GM19240 (cell line): ENCODE measurements at regions not wholly inside any gene's neighbourhood (a gene's known extent, or its start where the extent isn't known, plus 50 kb on each side); places are given as distances from the start of the nearest gene placed in this dataset.
"Not testable (repeated sequence)": the region's sequence is repeated elsewhere in the genome, so short reads cannot be mapped to it uniquely, and the experiment has no call there.

Source experiments
- DNase-seq: peaks from one replicate; pipeline ENCODE4 v3.0.0; 2011; ENCODE audit warnings: low spot score; ENCODE audit not compliant: insufficient read length

DNA sequence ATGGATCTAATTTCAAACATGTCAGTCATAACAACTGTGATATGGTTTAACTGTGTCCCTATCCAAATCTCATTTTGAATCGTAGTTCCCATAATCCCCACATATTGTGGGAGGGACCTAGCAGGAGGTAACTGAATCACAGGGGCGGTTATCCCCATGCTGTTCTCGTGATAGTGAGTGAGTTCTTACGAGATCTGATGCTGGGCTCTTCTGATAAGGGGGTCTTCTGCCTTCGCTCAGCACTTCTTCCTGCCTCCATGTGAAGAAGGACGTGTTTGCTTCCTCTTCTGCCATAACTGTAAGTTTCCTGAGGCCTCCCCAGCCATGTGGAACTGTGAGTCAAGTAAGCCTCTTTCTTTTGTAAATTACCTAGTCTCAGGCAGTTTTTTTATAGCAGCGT is 138.0 kb upstream of the PCGF5 start:
- no peak for DNase-seq

DNA sequence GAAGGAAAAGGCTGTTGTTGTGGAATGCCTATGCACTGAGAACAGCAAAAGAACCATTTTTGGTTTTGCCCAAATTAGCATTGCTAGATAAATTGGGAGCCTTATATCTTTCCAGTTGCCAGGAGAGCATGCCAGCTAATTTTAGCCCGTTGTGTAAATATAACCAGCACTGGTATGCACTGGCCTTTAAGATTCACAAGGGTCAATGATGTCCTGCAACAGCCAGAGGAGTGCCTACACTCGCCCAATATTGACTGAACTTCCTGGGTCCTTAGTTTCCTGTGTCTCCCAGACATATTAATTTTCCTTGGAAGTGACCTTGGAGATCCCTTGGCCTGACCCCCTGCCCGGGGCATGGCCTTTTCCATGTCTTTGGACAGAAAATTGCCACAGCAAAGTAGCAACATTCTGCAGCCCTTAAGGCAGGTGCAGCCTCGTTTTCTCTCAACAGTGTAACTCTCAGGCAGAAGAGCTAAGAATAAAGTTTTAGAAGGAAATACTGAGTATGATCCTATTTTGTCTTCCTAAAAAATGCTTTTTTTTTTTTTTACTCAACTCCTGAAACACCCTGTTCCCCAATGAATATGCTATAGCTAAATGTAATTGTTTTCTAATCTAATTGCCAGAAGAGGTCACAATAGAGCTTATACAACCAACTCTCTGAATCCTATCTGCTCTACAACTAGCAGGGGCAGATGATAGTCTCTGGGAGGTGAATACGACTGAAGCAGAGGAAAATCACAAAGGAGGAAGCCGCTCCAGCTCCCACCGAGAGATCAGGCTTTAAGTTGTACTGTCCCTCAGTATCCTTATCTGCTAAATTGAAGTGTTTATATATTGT is 131.9 kb upstream of the PCGF5 start:
- no peak for DNase-seq

GRCh38 chr10:91090761-91091529 is 129.5 kb upstream of the PCGF5 start:
- DNase-seq, result no peak

- DNase-seq, result no peak
Observed at GRCh38 chr10:91091780-91092179, 128.7 kb upstream of the PCGF5 start.

GRCh38 chr10:91096274-91096673 is 124.2 kb upstream of the PCGF5 start:
- DNase-seq, result no peak

- DNase-seq, result no peak
Observed at GRCh38 chr10:91097313-91097712, 123.2 kb upstream of the PCGF5 start.

GRCh38 chr10:91098021-91098420 is 122.4 kb upstream of the PCGF5 start:
- not testable (repeated sequence) for DNase-seq

DNA sequence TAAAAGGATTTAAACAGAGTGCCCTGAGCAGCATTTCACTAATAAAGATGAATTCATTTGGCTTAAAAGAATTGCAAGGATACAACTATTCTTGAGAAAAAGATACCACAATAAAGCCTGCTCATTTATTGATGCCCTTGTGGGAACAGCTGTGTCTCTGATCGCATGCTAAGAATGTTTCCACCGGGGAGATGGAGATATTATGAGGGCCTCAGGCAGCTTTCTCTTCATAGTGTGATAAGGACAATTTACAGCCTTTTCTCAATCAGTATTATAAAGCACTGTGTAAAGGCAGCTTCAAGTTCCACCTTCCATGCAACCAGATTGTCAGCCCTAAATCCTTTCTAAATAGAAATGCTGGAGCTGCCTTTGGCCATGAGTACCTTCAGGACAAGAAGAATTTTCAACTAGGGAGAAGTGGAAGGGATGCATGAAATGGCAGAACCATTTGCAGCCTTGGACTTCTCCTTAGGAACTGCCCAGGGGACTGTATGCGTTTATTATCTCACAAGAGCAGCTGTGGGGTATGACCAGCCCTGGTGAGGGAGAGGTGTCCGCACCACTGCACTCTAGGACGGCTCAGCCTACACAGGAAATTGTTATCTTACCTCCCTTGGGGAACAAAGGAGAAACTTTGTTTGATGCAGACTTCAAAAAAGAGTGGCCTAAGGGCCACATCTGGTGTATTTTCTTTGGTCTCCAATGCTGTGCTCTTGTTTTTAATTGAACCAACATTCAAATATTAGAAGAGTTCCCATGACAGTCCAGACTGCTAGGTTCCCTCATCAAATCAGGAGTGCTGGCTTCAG is 116.9 kb upstream of the PCGF5 start:
- DNase-seq, result no peak

DNA sequence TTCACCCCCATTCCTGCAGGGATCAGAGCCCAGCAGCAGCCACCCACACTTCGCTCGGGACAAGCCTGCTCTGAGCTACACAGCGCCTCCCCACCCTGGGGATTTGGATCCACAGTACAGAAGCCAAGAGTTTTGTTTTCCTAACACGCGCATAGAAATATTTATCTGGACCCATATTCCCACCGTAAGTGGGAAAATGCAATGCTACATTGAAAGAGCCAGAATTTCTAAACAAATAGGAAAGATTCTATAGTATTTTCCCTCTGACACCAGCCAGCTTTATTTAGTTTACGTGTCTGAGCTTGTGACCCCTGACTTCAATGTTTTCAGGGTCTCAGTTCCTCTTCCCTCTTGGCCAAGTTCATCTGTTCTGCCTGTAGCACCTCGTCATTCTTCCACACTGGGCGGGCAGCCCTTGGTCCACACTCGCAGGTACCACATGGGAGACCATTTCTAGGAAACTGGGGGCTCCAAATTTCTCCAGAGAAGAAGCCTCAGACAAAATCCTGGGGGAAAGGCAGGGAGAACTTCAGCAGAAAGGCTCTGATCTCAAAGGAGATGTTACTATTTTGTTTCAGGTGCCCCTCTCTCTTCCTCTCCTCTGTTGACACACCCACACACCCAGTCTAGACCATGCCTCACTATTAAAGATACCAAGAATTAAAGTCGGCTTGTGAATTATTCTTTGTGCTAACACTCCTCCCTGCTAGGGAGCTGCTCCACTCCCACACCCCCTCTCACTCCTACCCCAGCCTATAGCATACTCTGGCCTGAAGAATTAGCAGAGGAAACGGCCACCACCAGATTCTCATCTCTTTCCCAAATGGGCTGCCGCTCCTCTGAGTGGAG is 116.0 kb upstream of the PCGF5 start:
- no peak for DNase-seq

- no peak for DNase-seq
Observed at GRCh38 chr10:91105269-91105668, 115.2 kb upstream of the PCGF5 start.

- DNase-seq, result no peak
Observed at GRCh38 chr10:91108820-91109219, 111.6 kb upstream of the PCGF5 start.

DNA sequence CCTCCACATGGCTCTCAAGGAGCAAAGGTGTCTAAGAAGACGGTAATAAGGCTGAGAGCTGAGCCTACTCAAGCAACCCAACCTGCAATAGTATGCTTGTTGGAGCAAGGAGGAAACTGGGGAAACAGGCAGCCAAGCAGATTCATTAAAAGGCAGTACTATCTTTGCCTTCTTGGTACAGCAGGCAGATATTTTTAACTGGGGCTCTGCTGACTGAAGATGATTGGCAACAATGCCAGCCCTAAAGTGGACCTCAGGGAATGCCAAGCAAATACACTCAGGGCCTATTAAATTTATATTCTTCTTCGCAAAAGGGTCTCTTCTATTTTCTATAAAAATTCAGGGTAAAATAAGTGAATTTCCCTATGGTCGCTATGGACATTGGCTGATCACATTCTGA is 109.4 kb upstream of the PCGF5 start:
- no peak for DNase-seq

DNA sequence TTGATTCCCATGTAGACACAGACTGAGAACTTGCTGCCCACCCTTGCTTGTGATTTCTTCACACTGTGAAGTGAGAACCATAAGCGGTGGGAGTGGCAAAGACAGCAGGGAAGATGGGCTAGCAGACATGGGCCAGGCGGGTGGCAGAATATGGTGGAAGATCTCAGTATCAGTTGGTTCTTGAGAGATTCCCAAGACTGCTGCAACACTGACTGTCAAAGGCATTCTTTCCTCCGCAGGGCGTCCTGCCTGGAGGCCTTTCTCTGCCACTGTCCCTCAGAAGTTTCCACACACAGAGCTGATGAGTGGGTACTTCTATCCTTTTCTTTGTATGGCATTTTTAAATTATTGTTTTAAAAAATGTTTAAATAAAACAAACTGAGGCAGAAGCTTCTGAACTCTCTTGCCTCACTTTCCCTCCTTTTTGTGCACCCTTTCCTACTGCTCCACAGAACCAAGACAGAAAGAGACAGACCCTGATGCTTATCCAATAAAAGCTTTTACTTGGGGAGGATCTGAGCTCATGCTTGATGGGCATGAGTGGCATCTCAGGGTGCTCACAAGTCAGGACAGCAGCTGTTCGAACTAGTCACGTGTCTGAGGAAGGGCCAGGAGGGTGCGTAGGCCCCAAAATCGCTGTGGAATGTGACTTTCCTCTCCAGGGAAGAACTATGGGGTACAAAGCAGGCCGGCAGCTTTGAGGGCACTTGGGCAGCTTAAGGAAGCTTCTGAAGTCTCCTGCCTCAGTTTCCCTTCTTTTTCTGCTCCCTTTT is 104.7 kb upstream of the PCGF5 start:
- DNase-seq, result no peak

DNA sequence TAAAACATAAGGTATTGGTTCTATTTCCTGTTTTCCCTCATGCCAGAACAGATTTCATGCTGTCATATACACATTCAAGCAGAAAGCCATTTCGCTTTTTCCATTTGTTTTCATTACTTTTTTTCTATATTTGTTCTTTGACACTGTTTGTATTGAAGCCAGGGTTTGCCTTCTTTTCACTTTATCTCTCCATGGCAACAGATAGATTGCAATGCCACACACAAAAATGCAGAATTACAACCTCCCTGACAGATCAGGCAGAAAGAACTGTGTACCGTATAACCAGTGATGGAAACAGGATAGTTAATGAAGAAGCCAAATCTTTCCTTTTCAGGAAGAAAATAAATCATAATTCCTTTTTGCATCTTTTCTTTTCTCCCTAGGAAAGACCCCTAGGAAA is 103.0 kb upstream of the PCGF5 start:
- DNase-seq, result no peak

GRCh38 chr10:91120348-91120747 is 100.1 kb upstream of the PCGF5 start:
- no peak for DNase-seq

DNA sequence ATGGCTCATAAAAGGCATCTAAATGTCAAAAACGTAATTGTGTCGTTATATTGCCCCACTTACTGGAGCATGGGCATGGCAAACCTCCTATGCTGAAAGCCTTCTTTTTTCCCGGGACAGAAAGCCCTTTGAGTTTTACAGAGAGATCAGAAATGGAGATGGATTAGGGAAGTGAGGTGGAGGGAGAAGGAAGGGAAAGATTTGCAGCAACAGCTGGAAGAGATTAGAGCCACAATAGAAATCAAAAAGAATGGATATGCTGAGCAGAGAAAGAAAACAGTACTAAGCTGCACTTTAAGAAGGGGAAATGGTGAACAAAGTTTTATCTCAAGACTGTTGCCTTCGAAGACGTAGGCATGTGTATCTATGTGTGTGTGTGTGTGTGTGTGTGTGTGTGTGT is 97.2 kb upstream of the PCGF5 start:
- no peak for DNase-seq

DNA sequence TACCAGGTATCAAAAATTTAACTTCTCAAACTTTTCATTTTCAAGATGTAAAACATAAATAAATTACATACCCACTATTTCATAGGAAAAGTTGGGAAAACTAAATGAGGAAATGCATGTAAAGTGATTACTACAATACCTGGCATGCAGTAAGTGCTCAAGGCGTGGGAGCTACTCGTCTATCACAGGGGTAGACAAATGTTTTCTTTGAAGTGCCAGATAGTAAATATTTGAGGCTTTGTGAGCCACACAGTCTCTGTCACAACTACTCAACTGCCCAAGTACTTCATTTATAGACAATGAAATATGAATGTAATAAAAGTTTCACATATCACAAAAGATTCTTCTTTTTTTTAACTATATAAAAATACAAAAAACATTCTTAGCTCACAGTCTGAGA is 96.4 kb upstream of the PCGF5 start:
- DNase-seq, result no peak

DNA sequence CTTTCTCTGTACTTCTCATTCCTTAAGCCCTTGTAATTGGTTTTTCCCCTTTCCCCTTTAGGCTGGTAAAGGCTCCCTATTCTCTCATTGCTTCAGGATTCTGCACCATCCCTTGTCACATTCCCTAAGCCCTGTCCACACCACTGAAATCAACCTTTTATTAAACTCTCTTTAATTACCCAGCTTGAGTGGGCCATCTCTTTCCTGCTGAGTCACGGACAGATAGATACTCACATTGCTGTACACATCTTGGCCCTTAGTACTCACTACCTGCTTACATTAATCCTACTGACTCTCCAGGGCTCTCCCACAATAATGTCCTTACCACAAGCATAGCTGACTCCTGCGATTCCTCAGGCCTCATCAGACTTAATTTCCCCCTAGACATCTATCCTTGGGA is 94.0 kb upstream of the PCGF5 start:
- no peak for DNase-seq

DNA sequence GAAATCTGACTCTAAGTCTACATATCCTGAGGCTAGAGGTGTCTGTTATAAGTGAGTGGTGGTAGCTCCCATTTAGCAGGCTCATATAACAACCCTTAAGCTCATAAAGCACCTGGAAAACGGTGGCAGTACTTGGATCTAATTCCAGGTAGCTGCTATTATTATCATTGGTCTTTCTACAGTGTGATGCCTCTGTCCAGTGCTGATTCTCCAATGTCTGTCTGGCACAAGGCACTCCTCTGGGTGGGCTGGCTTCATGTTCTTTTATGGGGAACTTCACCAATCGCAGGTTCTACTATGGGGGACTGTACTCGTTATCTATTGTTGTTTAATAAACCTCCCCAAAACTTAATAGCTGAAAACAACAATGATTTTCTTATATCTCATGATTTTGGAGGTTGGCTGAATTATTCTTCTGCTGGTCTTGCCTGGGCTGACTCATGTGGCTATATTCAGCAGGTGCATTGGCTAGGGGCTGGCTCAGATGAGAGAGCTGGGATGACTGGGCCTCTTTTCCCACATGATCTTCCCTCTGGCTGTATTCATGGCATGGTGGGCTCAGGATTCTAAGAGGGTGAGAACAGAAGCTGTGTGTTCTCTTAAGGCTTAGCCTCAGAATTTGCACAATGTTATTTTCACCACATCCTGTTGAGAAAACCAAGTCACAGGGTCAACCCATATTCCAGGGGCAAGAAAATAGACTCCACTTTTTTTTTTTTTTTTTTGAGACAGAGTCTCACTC is 93.0 kb upstream of the PCGF5 start:
- no peak for DNase-seq

- no peak for DNase-seq
Observed at GRCh38 chr10:91135113-91135512, 85.3 kb upstream of the PCGF5 start.
